Astrocyte of the hippocampus (primary cell): ENCODE measurements at regions not wholly inside any gene's neighbourhood (a gene's known extent, or its start where the extent isn't known, plus 50 kb on each side); places are given as distances from the start of the nearest gene placed in this dataset.

Experiments
- DNase-seq: peaks from one replicate; pipeline ENCODE4 v3.0.0; 2011; ENCODE audit warnings: low read depth, low spot score

DNA sequence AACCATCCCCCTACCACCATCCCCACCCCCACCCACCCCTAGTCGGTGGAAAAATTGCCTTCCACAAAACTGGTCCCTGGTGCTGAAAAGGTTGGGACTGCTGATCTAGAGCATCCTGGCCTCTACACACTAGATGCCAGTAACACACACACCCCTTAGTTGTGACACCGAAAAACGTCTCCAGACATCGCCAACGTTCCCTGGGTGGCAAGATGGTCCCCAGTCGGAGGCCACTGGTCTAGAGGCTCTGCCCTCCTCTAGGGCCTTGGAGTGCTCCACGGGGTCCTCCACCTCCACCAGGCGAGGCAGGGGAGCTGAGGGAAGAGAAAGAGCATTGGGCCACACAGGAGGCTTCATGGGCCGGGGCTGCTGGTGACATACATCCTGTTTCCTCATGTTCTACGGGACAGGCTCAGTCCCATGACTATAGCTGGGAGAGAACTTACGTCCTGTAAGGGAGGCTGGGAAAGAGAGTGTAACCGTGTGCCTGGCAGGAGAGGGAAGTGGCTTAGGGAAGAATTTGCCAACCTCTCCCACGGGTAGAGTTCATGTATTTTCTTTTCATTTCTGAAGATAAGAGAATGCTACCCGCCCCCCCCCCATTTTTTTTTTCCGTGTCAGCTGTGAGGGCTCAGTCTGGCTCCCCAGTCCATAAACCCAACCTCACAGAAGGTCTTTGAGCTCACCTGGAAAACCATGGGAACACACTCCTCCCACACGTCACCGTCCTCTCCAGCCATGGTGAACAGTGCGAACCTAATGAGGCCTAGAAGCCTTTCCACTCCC, 132.7 kb upstream of the MYCN start:
- no peak for DNase-seq

DNA sequence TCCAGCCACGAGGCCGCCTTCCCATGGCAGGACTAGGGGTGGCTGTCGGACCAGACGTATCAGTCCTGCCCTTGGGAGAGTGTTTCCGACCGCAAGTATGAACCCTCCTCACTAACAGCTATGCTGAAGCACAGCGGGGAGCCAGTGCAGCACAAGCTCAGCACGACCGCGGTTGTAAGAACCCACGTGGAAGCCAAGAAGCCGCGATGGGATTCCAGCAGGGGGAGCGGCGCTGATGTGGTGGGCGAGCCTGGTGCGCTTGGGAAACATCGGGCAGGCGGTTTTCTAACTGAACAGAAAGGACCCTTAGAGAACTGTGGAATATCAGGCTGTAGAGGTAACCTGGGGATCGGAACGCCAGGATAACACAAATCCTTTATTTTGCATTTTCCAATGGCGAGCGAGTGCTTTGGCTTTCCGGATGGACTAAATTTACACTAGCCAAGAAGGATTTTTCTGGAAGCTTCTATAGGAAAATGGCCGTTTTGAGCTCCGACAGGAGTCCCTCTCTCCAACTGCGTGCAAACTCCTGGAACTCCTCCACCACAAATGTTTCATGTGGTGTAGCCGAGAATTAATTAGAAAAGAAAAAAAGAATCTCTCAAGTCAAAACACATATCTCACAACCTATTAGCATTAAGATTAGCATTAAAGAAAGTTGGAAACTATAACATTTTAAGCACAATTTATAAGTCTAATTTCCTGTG, 132.0 kb upstream of the MYCN start:
- peak; percentile 20 for DNase-seq

DNA sequence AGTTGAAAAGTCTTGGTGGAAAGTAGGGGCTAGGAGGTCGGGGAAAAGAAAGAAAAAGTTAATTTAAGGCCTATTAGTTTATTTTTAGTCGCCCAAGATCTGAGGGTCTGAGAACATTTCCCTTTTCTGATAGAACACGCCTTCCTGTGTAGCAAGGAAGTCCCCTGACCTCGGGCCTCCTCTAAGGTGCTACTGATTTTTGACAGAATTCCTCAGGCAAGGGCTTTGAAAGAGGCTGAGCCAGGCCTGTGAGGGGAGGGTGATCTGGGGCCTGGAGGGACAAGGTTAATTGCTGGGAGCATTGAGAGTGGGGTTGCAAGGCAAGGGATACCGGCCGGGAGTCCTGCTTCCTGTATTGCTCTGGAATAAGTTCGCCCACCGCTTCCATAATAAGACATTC, 131.4 kb upstream of the MYCN start:
- peak; percentile 3 for DNase-seq

DNA sequence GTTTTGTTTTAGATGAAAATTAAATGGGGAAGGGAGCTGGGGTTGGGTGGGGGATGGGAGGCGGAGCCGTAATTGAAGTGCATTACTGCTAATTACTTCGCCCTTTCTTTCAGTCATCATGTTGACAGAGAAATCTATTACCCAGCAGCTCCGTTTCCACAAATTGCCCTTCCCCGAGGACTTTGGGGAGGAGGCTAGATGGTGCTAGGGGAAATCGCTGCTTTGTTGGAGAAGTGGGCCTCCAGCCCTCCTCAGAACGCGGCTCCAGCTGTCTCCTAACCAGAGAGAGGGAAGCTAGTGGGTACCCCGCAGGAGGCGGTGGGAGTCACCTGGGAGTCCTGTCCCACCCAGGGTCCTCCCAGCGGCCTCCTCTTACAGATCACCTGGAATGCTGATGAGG, 130.9 kb upstream of the MYCN start:
- DNase-seq: no peak

DNA sequence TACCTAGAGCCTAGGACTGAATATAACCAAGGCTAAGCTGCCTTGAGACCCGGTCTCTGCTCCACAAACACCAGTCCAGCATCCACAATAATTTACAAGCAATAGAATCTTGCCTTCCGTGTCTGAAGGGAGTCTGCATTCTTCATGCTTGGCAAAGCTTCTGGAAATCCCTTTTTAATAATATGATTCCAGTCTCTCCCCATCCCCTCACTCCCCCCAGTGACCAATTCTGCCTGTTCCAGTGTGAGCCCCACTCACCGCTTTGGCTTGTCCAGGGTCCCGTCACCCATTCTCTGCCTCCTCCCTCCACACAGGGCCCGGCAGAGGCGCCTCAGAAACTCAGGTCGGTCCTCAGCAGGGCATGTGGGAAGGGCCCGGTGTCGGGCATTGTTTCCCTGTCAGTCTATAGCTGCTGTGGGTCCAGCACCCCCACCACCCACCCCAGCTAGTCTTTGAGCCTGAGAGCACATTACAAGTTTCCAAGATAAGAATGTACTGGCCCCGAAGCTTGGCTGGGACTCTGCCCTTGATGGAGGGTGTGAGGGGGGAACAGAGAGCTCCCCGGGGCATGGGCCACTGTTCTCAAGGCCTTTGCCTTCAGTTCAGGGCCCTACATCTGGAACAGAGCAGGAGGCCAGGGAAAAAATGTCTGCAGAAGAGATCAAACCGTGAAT, 129.7 kb upstream of the MYCN start:
- peak; percentile 5 for DNase-seq

DNA sequence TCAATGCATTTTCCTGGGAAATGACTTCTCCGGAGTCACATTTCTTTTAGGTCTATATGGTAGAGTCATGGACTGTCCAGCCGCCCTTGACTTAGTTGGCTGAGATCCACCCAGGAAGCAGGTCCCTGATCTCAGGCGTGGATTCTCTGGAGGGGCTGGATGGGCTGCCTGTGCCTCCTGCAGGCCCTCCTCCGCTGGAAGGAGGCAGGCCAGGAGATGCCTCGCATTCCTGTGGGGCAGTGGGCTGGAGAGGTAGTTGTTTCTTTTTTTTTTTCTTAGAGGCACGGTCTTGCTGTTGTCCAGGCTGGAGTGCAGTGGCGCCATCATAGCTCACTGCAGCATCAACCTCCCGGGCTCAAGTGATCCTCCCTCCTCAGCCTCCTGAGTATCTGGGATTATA, 129.0 kb upstream of the MYCN start:
- DNase-seq: peak; percentile 71

DNA sequence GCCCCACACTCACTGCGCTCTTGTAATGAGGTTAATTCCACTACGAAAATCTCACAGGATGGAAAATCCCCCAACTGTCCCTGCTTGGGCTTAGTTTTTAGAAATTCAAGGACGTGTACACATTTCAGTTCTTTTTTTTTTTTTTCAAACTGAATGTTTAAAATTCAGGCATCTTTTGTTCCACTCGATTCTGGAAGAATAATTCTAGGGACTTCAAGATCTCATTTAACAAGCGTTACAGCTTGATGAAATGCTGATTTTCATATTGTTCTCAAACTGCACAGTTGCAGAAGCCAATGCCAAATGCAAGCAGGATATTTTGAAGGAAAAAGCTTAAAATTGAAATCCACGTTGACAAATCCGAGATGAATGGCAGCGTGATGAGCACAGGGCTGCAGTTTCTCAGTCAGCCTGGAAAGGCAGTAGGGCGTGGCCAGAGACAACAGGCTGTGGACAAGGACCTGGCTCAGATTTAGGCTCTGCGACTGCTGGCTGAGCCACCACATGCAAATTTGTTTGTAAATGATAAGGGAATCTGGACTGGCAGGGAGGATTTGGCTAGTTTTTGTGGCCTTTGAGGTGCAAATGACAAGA, 128.1 kb upstream of the MYCN start:
- no peak for DNase-seq

DNA sequence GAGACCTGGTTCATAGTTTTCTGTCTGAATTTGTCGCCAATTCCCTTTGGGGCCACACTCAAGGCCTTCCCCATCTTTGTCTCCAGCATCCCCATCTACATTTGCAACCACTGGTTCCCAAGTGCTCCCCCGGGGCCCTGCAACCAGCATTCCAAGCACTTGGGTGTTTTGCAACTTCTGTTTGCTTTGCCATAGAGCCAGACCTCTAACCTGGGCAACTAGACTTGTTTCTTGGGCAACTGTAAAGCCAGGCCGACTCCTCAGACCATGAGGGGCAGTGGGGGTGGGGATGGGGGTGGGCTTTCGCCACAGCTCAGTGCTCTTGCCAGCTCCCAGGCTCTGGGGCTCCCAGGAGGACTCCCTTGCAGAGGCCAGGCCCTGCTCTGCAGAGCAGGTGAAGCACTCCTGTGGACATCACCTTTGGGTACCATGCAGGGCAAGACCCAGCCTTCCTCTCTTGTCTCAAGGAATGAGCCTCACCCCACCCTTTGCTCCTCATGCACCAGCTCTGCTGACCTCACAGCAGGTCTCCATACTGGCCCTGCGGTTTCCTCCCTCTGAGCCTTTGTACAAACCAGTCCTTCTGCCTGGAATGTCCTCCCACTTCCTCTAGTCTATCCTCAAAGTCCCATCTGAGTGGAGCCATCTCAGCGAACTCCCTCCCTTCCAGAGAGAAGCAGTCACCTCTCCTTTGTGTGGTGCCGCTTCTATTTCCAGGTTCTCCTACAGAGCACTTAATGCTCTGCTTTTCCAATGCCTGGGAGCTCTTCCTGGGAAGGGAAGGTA, 126.7 kb upstream of the MYCN start:
- no peak for DNase-seq

DNA sequence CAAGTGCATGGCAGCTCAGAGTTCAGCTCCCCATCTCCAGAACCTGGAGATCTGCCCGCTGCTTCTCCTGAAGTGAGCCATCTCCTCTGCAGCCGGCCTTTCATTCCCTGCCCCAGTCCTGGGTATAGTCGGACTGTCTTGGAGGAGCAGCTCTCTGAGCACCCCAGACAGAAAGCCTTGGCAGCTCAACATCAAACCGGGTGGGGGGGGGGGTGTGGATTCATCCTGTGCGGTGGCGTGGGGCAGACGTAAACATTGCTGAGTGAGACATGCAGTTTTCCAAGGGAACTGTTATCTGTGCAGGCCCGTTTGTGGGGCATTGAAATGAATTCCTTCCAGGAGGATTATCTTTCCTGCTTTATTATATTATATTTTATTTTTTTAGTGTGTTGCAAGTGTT, 125.9 kb upstream of the MYCN start:
- DNase-seq: no peak

DNA sequence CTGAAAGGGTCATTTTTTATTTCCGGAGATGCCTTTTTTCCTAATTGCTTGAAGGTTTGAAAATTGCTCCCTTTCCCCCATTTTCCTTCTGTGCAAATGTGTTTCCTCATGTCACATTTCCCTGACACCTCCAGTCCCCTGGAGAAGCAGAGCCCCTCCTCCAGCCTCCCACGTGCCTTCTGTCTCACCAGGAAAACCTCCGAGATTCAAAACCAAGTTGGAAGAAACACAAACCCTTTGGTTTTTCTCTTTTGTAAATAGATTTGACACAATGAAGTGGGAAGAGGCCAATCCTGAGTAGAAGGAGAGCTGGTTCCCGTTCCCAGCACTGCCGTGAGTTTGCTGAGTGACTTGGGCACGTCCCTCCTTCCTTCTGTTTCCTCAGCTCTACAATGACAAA, 125.4 kb upstream of the MYCN start:
- peak; percentile 13 for DNase-seq

DNA sequence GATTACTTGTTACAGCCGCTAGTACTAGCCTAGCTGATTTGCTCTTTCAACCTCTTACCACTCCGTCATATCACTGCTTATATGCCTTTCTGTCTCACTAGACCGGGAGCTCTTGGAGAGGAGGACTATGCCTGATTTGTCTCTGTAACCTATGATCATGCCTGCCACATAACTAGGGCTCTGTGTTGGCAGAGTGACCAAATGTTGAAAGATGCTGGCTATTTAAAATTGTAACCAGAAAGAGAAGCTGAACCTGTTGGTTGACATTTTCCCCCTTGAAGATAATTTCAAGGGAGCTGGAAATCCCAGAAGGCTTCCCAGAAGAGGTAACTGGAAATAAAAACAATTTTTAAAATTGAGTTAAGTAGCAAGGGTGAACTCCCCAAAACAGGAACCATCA, 124.1 kb upstream of the MYCN start:
- DNase-seq: no peak

DNA sequence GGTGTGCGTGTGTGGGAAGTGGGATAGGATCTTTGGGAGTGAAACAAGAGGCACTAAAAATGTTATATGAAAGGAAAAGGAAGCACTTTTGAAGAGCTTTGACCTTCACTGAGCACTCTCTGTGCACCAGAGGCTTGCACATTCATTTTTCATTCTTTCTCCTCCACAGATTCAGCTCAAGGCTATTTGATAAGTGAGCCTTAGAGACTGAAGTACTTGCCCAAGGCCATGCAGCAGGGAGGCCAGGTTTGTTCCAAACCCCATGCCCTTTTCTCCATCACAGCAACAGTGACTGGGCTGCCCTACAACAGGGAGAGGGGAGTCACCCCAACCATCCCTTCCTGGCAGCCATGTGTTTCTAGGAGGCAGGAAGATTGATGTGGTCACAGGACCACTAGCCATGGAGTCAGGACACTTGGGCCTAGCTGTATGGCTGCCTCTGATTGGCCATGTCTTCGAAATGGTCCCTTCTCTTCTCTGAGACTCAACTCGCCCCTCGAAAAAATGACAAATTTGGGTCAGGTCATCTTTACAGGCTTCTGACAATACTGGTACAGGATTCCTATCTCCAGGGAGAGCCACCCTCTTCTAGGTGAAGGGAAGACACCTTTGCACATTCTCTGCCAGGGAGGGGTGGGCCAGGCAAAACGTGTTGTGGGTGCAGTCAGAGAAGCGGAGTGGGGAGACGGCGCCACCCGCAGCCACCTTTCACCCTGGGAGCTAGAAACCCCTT, 123.5 kb upstream of the MYCN start:
- DNase-seq: no peak

DNA sequence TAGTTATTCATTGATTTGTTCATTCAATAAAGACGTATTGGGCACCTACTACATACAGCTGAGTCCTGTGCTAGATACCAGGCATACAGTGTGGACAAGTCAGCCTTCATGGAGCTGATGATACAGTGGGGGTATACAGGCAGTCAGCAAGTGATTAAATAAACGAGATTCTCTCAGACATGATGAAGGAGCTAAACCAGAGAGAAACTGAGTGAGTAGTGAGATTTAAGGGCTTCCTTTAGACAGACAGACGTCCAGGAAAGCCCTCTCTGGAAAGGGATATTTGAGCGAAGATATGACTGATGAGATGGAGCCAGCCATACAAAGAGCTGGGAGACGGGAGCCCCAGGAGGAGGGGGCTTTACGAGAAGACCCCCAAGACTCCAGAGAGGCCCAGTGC, 122.6 kb upstream of the MYCN start:
- no peak for DNase-seq

DNA sequence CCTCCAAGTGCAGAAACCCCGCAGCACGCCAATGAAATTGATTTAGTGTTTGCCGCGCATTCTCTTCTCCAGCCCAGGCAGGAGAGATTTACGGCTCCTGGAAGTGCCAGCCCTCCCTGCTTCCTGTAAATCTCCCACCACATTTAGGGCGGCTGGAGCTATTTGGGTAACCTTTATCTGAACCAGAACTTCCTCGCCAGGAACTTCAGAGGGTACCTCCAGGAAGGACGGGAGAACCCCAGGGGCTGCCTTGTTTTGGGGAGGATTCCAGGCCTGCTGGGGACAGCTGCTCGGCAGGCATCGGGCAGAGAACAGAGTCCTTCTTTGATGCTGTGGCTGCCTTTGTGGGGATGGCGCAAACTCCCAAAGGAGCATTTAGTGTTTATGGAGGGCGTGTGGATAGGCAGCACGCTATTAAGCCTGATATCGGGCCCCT, 122.0 kb upstream of the MYCN start:
- no peak for DNase-seq

DNA sequence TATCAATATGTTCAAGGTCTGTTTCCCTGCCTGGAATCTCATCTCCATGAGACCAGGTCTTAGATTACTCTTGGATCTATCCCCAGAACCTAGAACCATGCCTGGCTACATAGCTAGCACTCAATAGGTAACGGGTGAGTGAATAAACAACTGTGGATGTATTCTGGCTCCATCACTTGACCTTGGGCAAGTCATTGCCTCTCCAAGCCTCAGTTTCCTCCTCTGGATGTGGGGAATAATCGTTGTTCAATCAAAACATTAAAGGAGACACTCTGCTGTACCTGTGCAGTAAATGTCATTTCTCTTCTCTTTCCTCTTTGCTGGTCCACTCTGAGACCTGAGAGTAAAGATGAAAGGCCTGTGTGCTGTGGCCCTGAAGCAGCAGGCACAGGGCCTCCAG, 121.5 kb upstream of the MYCN start:
- no peak for DNase-seq

DNA sequence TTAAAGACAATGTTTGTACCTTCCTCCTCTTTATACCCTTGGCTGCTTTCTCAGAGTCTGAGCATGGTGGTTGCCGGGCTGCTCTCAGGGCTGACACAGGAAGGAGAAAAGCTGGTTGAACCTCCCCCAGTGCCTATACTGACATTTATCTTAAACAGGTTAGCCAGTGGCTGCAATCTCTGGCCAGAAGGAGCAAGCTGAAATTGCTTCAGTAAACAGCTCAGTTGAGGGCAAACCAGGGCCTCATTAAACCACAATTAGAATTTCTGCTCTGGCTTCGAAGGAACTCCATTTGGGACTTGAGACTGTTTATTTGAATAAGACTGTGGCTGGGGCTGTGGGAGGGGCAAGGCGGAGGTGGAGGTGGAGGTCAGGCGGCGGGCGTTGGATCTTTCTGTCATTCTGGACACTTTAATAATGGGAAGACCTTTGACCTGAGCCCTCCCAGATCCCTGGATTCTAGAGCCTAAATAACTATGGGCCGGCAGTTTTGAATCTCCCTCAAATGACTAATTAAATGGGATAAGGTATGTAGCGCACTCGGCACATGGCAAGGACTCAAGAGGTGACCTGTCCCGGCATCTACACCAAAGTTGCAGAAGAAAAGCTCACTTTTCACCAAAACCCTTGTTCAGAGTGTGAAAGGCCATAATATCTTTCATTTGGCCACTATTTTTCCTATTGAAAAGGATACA, 120.6 kb upstream of the MYCN start:
- no peak for DNase-seq

DNA sequence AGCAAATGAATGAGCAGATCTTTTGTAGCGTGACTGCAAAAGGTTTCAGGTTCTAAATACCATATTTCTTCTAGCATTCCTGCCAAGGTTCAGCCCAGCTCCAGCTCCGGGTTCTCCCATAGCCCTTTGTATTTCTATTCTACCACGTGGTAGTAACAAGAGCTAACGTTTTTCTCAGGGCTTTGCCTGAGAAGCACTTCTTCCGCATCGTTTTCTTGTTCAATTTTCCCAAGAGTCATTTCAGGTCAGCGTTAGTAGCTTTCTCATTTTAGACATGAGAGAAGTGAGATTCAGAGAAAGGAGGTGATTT, 120.1 kb upstream of the MYCN start:
- DNase-seq: no peak

DNA sequence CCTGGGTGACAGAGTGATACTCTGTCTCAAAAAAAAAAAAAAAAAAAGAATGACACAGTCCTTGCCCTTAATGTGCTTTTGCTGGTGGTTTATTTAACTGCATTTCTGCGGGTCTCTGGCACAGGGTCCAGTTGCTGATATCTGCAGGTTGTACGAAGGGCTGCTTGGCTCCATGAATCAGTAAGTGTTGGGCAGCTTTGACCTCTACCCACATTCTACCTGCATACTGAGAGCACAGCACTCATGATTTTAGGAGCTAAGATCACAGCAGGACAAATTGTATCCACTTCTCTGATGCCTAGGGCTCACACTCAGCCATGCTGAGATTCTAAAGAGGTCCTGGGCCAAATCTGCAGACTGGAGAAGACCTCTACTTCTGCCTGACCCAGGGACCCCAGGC, 119.4 kb upstream of the MYCN start:
- DNase-seq: no peak

DNA sequence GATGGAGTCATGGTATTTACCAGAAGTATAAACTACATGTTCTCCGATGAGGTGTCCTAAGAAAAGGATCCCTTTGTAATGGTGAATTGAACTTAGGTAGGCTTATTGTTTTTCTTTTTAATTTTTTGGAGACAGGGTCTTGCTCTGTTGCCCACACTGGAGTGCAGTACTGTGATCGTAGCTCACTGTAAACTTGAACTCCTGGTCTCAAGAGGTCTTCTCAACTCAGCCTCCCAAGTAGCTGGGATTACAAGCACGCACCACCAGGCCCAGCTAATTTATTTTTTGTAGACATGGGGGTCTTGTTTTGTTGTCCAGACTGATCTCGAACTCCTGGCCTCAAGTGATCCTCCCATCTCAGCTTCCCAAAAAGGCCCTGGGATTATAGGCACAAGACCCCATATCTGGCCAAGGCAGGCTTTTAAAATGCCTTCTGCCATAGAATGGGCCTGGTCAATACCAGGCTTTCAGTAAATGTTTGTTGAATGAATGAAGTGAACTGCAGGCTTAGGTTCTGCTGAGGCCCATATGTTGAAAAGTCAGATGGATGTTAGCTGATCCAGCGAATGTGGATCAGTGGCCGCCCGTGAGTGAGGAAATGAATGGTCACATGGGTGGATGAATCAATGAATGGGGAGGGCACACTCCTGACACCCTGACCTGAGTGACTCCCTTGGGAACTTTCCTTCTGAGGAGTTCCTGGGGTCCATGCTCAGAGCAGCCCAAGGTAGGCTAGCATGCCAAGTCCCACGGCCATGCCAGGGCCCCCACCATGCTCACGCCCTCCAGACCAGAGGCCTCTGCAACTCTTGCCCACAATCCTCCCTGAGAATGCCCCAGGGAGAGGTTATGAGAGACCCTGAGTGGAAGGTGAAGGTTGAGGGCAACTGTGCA, 118.0 kb upstream of the MYCN start:
- DNase-seq: no peak
